ENCODE measurements at regions not wholly inside any gene's neighbourhood (a gene's known extent, or its start where the extent isn't known, plus 50 kb on each side); places are given as distances from the start of the nearest gene placed in this dataset.

DNA sequence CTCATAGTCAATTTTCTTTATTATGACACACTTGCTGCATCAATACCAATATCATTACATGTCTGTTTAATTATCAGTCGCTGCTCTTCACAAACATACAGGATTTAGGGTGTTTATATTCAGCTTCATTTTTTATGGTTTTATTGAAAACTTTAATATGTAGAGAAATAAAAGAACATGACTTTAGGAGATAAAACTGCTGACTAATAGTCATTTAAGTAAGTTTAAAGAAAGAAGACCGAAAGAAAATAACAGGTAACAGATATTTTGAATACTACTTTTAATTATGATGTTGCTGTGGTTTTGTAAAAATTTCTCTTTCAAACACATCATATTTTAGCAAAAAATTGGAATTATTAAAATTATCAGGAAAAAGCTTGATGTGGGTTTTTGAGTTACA is 685.1 kb upstream of the BRINP3 start:
- no peak for DNase-seq (ENCODE audit: low read depth)
- TF ChIP-seq, protein P1, sequence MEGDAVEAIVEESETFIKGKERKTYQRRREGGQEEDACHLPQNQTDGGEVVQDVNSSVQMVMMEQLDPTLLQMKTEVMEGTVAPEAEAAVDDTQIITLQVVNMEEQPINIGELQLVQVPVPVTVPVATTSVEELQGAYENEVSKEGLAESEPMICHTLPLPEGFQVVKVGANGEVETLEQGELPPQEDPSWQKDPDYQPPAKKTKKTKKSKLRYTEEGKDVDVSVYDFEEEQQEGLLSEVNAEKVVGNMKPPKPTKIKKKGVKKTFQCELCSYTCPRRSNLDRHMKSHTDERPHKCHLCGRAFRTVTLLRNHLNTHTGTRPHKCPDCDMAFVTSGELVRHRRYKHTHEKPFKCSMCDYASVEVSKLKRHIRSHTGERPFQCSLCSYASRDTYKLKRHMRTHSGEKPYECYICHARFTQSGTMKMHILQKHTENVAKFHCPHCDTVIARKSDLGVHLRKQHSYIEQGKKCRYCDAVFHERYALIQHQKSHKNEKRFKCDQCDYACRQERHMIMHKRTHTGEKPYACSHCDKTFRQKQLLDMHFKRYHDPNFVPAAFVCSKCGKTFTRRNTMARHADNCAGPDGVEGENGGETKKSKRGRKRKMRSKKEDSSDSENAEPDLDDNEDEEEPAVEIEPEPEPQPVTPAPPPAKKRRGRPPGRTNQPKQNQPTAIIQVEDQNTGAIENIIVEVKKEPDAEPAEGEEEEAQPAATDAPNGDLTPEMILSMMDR (conservative IDR thresholded peaks at IDR 0.05; ENCODE audit: low read depth, low read length): no peak
- H3K4me3 ChIP-seq (ENCODE audit: low read length): no peak overlapping the region

DNA sequence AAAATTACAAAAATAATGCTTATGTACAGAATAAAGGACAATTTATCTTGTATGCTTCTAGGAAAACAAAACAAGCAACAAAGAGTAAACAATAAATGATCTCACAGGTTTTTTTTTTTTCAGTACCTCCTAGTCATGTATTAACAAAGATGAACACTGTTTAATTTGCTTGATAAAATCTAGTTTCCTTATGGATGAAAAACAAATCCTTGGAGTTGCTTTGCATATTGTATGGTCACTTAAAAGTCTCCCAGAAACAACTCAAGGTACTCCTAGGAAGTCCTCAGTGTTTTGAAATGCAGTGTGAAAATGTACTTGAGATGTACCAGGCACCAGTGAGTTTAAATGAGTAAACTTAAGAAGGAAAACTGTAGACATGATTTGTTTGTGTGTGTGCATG is 686.0 kb upstream of the BRINP3 start:
- no peak for DNase-seq (ENCODE audit: low read depth)
- TF ChIP-seq, protein P1 (conservative IDR thresholded peaks at IDR 0.05; ENCODE audit: low read depth, low read length): no peak
- H3K4me3 ChIP-seq (ENCODE audit: low read length): no peak overlapping the region

DNA sequence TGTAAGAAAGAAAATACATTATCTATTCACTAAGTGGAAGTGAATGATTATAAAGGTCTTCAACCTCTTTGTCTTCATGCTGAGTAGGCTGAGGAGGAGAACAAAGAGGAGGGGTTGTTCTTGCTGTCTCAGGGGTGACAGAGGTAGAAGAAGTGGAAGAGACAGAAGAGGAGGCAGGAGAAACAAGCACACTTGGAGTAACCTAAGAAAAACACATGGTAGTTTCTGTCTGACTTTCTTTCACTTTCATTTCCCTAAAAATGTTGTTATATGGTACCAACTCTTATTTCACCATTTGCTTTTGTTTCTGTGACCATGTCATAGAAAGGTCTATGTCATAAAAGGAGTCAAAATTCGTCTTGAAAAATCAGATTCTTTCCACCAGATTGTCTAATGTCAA is 696.6 kb upstream of the BRINP3 start:
- H3K4me3 ChIP-seq (ENCODE audit: low read length): no peak overlapping the region
- TF ChIP-seq, protein P1 (conservative IDR thresholded peaks at IDR 0.05; ENCODE audit: low read depth, low read length): no peak
- DNase-seq (ENCODE audit: low read depth): no peak

DNA sequence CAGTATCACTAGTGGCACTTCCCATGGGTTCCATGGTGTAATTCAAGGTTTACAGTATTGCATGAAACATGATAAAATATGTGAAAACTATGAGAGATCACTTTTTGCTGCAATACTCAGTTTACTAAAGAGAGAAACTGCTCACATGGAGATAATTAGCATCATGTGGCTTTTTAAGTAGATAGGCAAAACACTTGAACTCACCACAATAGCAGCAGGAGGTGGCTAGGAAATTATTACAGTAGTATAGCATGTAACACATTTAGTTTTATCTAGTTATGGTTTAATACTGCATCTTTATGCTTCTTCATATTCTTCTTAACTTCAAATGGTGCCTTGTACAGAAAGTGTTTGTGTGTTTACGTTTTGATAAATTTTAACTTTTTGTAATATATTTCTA is 698.5 kb upstream of the BRINP3 start:
- DNase-seq (ENCODE audit: low read depth): no peak
- TF ChIP-seq, protein P1 (conservative IDR thresholded peaks at IDR 0.05; ENCODE audit: low read depth, low read length): no peak
- H3K4me3 ChIP-seq (ENCODE audit: low read length): no peak overlapping the region

DNA sequence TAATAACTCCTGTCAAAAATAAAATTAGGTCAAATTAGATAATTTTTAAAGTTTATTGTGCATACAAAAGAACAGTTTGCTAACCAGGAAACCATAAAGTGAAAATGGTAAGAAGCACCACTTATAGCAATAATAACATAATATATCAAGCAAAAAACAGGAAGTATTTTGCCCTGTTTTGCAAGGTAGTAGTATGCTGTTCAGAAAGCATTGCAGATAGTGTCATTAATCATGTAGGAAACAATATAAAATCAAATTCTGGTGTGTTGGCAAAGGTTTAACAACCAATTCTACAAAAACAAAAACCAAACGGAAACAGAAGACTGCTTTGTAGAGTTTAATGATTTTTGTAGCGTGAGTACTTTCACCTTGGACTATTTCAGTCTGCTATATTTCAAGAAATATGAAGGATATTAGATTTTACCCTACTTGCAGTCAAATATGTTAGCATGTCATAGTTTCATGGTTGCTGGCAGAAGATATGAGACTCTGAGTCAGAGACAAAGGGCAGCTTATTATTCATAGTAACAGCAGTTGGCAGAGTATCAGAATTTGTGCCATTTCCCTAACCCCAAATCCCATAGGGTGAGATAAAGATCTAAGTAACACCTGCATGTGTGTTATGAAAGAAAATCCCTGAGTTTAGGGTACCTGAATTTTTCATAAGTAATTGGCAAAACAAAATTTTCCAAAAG is 729.0 kb upstream of the BRINP3 start:
- peak; percentile 25 for DNase-seq (ENCODE audit: low read depth)
- TF ChIP-seq, protein P1 (conservative IDR thresholded peaks at IDR 0.05; ENCODE audit: low read depth, low read length): no peak
- no peak overlapping the region for H3K4me3 ChIP-seq (ENCODE audit: low read length)

DNA sequence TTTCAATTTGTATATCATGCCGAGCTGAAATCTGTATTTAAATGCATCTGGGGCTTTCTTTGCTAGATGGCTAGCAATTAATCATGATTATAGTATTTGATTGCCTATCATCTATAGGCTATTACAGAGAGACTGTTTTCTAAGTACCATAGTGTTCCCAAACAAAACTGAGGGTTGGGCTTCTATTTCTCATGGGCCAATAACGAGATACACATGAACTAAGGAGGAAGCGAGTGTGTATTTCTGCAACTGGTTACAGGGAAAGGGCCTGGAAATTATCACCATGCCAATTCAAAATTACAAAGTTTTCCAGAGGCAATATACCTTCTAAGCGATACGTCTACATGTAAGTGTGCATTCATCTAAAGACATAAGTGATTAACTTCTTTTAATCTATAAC is 744.5 kb upstream of the BRINP3 start:
- no peak overlapping the region for H3K4me3 ChIP-seq (ENCODE audit: low read length)
- no peak for DNase-seq (ENCODE audit: low read depth)
- TF ChIP-seq, protein P1 (conservative IDR thresholded peaks at IDR 0.05; ENCODE audit: low read depth, low read length): no peak

DNA sequence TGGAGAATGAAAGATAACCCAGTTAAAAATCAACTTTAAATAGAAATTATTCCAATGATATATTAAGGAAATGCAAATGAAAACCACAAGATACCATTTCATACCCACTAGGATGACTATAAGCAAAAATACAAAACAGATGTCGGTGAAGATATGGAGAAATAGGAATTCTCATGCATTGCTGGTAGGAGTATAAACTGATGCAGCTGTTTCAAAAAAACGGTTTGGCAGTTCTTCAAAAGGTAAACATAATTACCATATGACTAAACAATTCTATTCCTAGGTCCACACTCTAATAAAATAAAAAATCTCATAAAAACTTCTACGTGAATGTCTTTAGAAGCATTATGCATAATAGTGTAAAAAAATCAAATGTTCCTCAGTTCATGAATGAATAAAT is 763.3 kb upstream of the BRINP3 start:
- no peak overlapping the region for H3K4me3 ChIP-seq (ENCODE audit: low read length)
- no peak for DNase-seq (ENCODE audit: low read depth)
- TF ChIP-seq, protein P1 (conservative IDR thresholded peaks at IDR 0.05; ENCODE audit: low read depth, low read length): no peak
